ENCODE measurements at regions not wholly inside any gene's neighbourhood (a gene's known extent, or its start where the extent isn't known, plus 50 kb on each side); places are given as distances from the start of the nearest gene placed in this dataset.

DNA sequence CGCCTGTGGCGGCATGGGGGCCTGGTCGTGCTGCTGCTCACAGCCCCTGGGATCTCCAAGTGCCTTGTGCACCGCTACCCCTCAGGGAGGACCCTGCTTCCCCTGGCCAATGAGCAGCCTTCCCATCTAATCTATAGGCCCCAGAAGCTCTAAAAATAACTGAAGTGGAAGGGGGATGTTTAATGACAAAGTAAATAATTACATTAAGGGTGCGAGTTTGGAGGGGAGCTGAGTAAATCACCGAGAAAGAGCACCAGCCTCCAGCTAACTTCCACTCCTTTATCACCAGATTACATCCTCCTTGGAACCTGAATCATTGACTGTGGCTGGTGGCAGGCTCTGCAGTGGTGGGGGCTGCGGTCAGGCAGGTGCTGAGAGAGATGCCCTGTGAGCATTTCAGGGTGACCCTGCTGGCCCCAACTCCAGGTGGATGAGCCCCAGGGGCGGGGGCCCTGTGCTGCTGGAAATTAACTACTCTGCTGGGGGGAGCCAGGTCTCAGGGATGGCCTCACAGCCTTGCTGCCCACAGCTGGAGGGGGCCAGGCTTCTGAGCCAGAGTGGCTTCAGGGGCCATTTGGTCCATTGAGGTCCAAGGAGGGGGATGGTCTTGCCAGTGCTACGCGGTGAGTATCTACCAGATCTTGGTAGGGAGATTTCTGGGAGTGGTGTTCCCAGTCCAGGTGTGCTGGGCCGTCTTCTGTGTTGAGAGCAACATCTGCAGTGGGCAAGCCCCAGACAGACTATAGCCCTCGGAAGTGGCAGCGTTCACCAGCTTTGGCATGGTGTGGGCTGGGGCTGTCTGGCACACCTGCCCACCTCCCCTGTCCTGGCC is 74.2 kb downstream of the GLI2 start:
- H3K27ac ChIP-seq: no peak overlapping the region
- TF ChIP-seq, protein P1, sequence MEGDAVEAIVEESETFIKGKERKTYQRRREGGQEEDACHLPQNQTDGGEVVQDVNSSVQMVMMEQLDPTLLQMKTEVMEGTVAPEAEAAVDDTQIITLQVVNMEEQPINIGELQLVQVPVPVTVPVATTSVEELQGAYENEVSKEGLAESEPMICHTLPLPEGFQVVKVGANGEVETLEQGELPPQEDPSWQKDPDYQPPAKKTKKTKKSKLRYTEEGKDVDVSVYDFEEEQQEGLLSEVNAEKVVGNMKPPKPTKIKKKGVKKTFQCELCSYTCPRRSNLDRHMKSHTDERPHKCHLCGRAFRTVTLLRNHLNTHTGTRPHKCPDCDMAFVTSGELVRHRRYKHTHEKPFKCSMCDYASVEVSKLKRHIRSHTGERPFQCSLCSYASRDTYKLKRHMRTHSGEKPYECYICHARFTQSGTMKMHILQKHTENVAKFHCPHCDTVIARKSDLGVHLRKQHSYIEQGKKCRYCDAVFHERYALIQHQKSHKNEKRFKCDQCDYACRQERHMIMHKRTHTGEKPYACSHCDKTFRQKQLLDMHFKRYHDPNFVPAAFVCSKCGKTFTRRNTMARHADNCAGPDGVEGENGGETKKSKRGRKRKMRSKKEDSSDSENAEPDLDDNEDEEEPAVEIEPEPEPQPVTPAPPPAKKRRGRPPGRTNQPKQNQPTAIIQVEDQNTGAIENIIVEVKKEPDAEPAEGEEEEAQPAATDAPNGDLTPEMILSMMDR (conservative IDR thresholded peaks at IDR 0.05): no peak
- no peak for TF ChIP-seq ZFX (IDR thresholded peaks at IDR 0.05)

DNA sequence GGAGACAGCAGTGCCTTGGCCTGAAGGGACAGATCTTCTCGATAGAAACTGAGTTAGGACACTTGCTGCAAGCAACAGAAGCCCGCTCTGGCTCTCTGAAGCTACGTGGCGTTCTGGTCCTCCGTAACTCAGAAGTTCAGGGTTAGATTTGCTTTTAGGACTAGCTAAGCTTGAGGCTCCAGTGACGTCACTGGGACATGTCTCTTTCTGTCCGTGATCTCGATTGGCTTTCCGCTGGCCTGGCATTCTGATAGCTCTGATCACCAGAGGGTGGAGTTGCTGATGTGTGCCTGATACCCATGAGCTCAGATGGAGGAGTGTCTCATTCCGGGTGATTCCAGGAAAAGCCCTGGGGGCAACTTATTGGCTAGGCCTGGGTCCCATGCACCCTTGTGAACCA is 75.0 kb downstream of the GLI2 start:
- no peak overlapping the region for H3K27ac ChIP-seq
- TF ChIP-seq ZFX (IDR thresholded peaks at IDR 0.05): no peak
- TF ChIP-seq, protein P1 (conservative IDR thresholded peaks at IDR 0.05): no peak

DNA sequence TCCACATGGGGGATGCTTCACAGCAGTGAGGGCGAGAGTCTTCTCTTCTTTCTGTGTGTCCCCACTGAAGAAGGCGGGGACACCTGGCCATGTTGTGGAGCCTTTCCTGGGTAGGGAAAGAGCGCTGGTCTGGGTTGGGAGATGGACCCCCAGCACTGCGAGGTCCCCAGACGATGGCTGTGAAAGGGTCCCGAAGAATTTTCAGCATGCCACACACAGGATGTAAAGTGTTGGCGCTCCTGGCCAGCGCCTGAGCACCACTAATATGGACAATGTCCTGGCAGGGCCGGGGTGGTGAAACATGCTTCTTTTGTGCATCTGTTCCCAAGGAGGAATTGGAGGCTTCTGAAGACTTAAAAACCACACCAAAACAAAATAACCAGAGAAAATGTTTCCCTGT is 77.2 kb downstream of the GLI2 start:
- no peak for TF ChIP-seq ZFX (IDR thresholded peaks at IDR 0.05)
- TF ChIP-seq, protein P1 (conservative IDR thresholded peaks at IDR 0.05): no peak
- H3K27ac ChIP-seq: no peak overlapping the region

DNA sequence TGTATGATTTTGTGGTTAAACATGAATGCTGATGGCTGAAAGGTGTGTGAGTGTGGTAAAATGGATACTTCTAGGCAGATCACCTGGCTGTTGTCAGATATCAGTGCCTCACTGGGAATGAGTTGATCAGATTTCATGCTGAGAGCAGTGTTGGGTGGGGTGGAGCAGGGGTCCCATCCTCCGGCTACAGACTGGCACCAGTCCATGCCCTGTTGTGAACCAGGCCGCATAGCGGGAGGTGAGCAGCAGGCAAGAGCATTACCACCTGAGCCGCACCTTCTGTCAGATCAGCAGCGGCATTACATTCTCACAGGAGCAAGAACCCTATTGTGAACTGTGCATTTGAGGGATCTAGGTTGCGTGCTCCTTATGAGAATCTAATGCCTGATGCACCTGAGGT is 78.7 kb downstream of the GLI2 start:
- no peak for TF ChIP-seq ZFX (IDR thresholded peaks at IDR 0.05)
- TF ChIP-seq, protein P1 (conservative IDR thresholded peaks at IDR 0.05): no peak
- no peak overlapping the region for H3K27ac ChIP-seq

DNA sequence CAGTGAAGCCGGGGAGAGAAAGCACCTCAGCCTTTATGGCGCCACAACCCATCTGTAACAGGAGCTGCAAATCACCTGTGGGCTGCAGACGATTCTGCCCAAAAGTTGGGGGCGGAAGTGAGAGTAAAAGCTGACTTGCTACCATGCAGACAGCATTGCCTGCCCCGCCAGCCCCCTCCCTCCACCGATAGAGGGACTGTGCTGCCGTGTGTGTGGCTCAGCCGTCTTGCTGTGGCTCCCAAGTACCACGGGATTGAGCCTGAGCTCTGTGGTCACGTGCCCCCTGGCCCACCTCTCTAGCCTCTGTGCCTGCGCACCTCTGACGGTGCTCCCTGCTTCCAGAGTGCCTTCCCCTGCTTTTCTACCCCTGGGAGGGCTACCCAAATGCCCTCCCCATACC is 79.6 kb downstream of the GLI2 start:
- no peak overlapping the region for H3K27ac ChIP-seq
- TF ChIP-seq, protein P1 (conservative IDR thresholded peaks at IDR 0.05): no peak
- TF ChIP-seq ZFX (IDR thresholded peaks at IDR 0.05): no peak

DNA sequence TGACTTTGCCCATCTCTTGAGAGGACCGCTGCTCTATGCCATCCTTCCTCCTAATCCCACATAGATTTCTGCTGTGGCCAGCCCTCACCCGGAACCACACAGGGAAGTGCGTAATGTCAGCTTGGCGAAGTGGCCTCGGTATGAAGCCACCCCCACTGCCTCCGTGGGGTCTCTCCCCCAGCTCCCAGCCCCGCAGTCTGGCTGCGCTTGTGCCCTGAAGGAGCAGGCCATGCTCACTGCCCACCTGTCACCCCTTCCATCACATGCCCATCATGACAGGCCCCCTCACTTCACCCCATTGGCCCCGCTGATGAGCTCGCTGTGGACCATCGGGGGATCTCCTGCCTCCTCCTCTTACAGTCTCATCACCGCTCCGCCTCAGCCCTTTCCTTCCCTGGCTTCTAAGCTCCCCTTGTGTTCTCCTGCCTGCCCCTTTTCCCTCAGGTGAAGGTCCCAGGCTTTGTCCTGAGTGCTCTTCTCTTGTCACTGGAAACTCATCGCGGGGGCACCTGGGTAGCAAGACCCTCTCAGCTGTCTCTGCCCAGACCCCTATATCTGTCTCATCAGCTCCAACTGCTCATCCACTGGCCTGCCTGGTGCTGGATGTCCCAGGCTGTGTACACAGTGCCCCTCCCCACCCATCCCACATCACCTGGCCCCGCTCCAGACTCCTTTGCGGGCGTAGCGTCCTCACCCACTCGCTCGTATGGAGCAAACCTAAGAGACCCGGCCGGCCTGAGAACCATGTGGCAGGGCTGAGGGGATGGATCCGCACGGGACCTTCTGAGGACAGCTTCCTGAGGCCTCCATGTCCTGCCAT is 81.7 kb downstream of the GLI2 start:
- TF ChIP-seq, protein P1 (conservative IDR thresholded peaks at IDR 0.05): no peak
- no peak for TF ChIP-seq ZFX (IDR thresholded peaks at IDR 0.05)
- no peak overlapping the region for H3K27ac ChIP-seq

DNA sequence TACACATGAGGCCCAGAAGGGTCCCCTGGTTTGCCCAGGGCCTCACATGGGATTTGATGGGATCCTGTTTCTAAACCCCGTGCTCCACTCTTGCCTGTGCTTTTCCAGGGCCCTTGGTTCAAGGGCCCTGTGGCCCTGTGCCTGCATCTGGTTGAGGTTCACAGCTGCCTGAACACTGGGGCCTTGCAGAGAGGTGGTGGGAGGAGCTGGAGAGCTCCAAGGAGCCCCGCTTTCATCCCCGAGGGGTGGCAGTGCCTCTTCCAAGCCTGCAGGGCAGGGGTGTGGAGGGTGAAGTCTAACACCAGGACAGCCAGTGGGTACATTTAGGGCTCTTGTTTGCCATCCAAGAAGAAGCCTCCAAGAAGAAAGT is 82.3 kb downstream of the GLI2 start:
- TF ChIP-seq, protein P1 (conservative IDR thresholded peaks at IDR 0.05): no peak
- TF ChIP-seq ZFX (IDR thresholded peaks at IDR 0.05): no peak
- H3K27ac ChIP-seq: no peak overlapping the region

All from C4-2B (cell line).